H1 (cell line): ENCODE measurements at regions not wholly inside any gene's neighbourhood (a gene's known extent, or its start where the extent isn't known, plus 50 kb on each side); places are given as distances from the start of the nearest gene placed in this dataset.

Experiments used
- CTCF ChIA-PET: fragments of 300-600 bp; sonication (Branson Sonifier 250); formaldehyde crosslinking; loops from one replicate; lab custom pipeline; 2021; ENCODE audit not compliant: partially characterized antibody; lab: Charles Lee
- POLR2A ChIA-PET: fragments of 300-600 bp; sonication (Branson Sonifier 250); formaldehyde crosslinking; loops from one replicate; lab custom pipeline; 2021; ENCODE audit warnings: inconsistent platforms; ENCODE audit not compliant: partially characterized antibody; lab: Charles Lee
- DNase-seq, 2 experiments: peaks; one replicate each; pipeline versions ENCODE4 v3.0.0 to v3.0.0-alpha.2; 2010 to 2022; ENCODE audit warnings: low spot score in 2 of 2, low read depth in 1 of 2, mixed read lengths in 1 of 2
- FAIRE-seq: peaks from 2 replicates; lab custom pipeline; 2011; peaks lifted over from hg19 to GRCh38; lab: Jason Lieb, UNC
- H2AFZ ChIP-seq: 2 replicates; pipeline ENCODE4 v1.8.1; 2012; ENCODE audit warnings: low read length, inconsistent platforms
- H2AK5ac ChIP-seq: 2 replicates; pipeline ENCODE4 v1.6.1; 2013; ENCODE audit warnings: low read depth, low read length
- H2BK120ac ChIP-seq: replicated peaks from 2 replicates; pipeline ENCODE3; 2013; ENCODE audit warnings: low read depth, low read length, inconsistent platforms
- H2BK12ac ChIP-seq: 2 replicates; pipeline ENCODE4 v1.6.1; 2013; ENCODE audit warnings: low read depth, low read length
- H2BK15ac ChIP-seq: 2 replicates; pipeline ENCODE4 v1.6.1; 2013; ENCODE audit warnings: low read length
- H2BK20ac ChIP-seq: 2 replicates; pipeline ENCODE4 v1.6.1; 2013; ENCODE audit warnings: low read length
- H2BK5ac ChIP-seq: 2 replicates; pipeline ENCODE4 v1.6.1; 2013; ENCODE audit warnings: low read depth, low read length
- H3K14ac ChIP-seq: 2 replicates; pipeline ENCODE4 v1.6.1; 2013; ENCODE audit warnings: inconsistent platforms; ENCODE audit not compliant: insufficient read length
- H3K18ac ChIP-seq: 2 replicates; pipeline ENCODE4 v1.6.1; 2013; ENCODE audit warnings: low read length; ENCODE audit errors: extremely low read depth
- H3K23ac ChIP-seq: 2 replicates; pipeline ENCODE4 v1.6.1; 2013; ENCODE audit warnings: inconsistent platforms; ENCODE audit not compliant: insufficient read length
- H3K23me2 ChIP-seq: 2 replicates; pipeline ENCODE4 v1.6.1; 2013; ENCODE audit warnings: low read depth, low read length
- H3K27ac ChIP-seq: 2 replicates; pipeline ENCODE4 v1.6.1; 2011; ENCODE audit warnings: low read depth, low read length, inconsistent platforms
- H3K27me3 ChIP-seq, 4 experiments: replicated peaks in 1 of 4; 1 replicate in 1 of 4; 2 replicates in 3 of 4; pipeline versions ENCODE4 v1.6.1 to v1.8.1; 2011 to 2013; ENCODE audit warnings: low read length in 3 of 4, mild to moderate bottlenecking in 3 of 4, inconsistent platforms in 2 of 4, mixed read lengths in 2 of 4, moderate library complexity in 1 of 4; ENCODE audit not compliant: control insufficient read depth in 3 of 4, insufficient read depth in 3 of 4; ENCODE audit errors: extremely low read depth in 1 of 4
- H3K36me3 ChIP-seq, 4 experiments: 2 replicates each; pipeline versions ENCODE4 v1.6.1 to v1.8.1; 2011 to 2013; ENCODE audit warnings: mild to moderate bottlenecking in 4 of 4, low read length in 3 of 4, moderate library complexity in 2 of 4, control low read depth in 1 of 4, inconsistent platforms in 1 of 4; ENCODE audit not compliant: insufficient read depth in 4 of 4, control insufficient read depth in 2 of 4
- H3K4ac ChIP-seq: replicated peaks from 2 replicates; pipeline ENCODE3; 2013; ENCODE audit warnings: low read length, low read depth, mixed read lengths, inconsistent platforms; ENCODE audit not compliant: insufficient read length
- H3K4me1 ChIP-seq, 4 experiments: replicated peaks in 1 of 4; 1 replicate in 1 of 4; 2 replicates in 3 of 4; pipeline versions ENCODE4 v1.6.1 to v1.8.1; 2011 to 2013; ENCODE audit warnings: low read length in 3 of 4, inconsistent platforms in 2 of 4, mixed read lengths in 1 of 4; ENCODE audit not compliant: insufficient read depth in 4 of 4, control insufficient read depth in 3 of 4
- H3K4me2 ChIP-seq, 2 experiments: 2 replicates each; pipeline versions ENCODE4 v1.6.1 to v1.8.1; 2011 to 2013; ENCODE audit warnings: low read depth in 2 of 2, low read length in 2 of 2, control low read depth in 1 of 2, inconsistent platforms in 1 of 2, mild to moderate bottlenecking in 1 of 2; ENCODE audit not compliant: insufficient read depth in 1 of 2
- H3K4me3 ChIP-seq, 4 experiments: fragments of 200-600, 300-600 bp in 1 of 4; sonication (generic), shearing (Covaris generic), sonication (Bioruptor Twin) in 1 of 4; 2 replicates each; pipeline versions ENCODE4 v1.5.1 to v1.8.1; 2011 to 2016; ENCODE audit warnings: low read length in 4 of 4, low read depth in 3 of 4, control low read depth in 2 of 4, inconsistent platforms in 2 of 4, mild to moderate bottlenecking in 2 of 4, mixed read lengths in 1 of 4, moderate library complexity in 1 of 4; ENCODE audit not compliant: insufficient read depth in 2 of 4; ENCODE audit errors: extremely low read depth in 1 of 4
- H3K56ac ChIP-seq: replicated peaks from 2 replicates; pipeline ENCODE3; 2013; ENCODE audit warnings: low read depth, mild to moderate bottlenecking, mixed read lengths, low read length, inconsistent platforms; ENCODE audit not compliant: insufficient read length
- H3K79me1 ChIP-seq: 2 replicates; pipeline ENCODE4 v1.6.1; 2013; ENCODE audit warnings: low read depth, low read length, control low read depth
- H3K79me2 ChIP-seq, 2 experiments: 2 replicates each; pipeline versions ENCODE4 v1.6.1 to v1.8.1; 2012 to 2013; ENCODE audit warnings: low read length in 2 of 2, mild to moderate bottlenecking in 2 of 2, inconsistent platforms in 1 of 2; ENCODE audit not compliant: insufficient read depth in 2 of 2, control insufficient read depth in 1 of 2
- H3K9ac ChIP-seq, 4 experiments: replicated peaks in 1 of 4; 1 replicate in 1 of 4; 2 replicates in 3 of 4; pipeline versions ENCODE4 v1.6.1 to v1.8.1; 2011 to 2013; ENCODE audit warnings: low read depth in 3 of 4, low read length in 3 of 4, control low read depth in 2 of 4, mild to moderate bottlenecking in 2 of 4, moderate library complexity in 2 of 4, inconsistent platforms in 1 of 4; ENCODE audit errors: extremely low read depth in 1 of 4
- H3K9me3 ChIP-seq, 2 experiments: 2 replicates each; pipeline versions ENCODE4 v1.6.1 to v1.8.1; 2012 to 2013; ENCODE audit warnings: mild to moderate bottlenecking in 2 of 2, moderate library complexity in 2 of 2, control low read depth in 1 of 2, inconsistent platforms in 1 of 2, low read depth in 1 of 2, low read length in 1 of 2, mixed read lengths in 1 of 2; ENCODE audit not compliant: insufficient read depth in 2 of 2
- H4K20me1 ChIP-seq, 2 experiments: replicated peaks in 1 of 2; 2 replicates each; pipeline versions ENCODE3 to v1.8.1; 2011 to 2013; ENCODE audit warnings: inconsistent platforms in 2 of 2, low read length in 2 of 2, mild to moderate bottlenecking in 1 of 2; ENCODE audit not compliant: insufficient read depth in 2 of 2, control insufficient read depth in 1 of 2
- H4K5ac ChIP-seq: 2 replicates; pipeline ENCODE4 v1.6.1; 2013; ENCODE audit warnings: low read length, low read depth, mixed read lengths, inconsistent platforms; ENCODE audit not compliant: insufficient read length
- H4K8ac ChIP-seq: 2 replicates; pipeline ENCODE4 v1.8.0; 2013; ENCODE audit warnings: mild to moderate bottlenecking, moderate library complexity, low read length, inconsistent platforms; ENCODE audit not compliant: insufficient read depth; ENCODE audit errors: extremely low read depth
- H4K91ac ChIP-seq: replicated peaks from 2 replicates; pipeline ENCODE3; 2013; ENCODE audit warnings: low read length, mixed read lengths, inconsistent platforms; ENCODE audit not compliant: insufficient read length
- BACH1 ChIP-seq: IDR thresholded peaks from 2 replicates; pipeline ENCODE4 v1.6.1; 2012; ENCODE audit warnings: low read length, improper control_type of control experiment
- BRCA1 ChIP-seq: IDR thresholded peaks from 2 replicates; pipeline ENCODE4 v1.6.1; 2012; ENCODE audit warnings: low read depth, low read length, improper control_type of control experiment
- CTBP2 ChIP-seq: IDR thresholded peaks from 2 replicates; pipeline ENCODE4 v1.7.0; 2011; ENCODE audit warnings: borderline replicate concordance, mild to moderate bottlenecking, moderate library complexity, mixed read lengths, low read length; ENCODE audit not compliant: insufficient read depth, insufficient read length
- FOSL1 ChIP-seq: IDR thresholded peaks from 2 replicates; pipeline ENCODE4 v1.6.1; 2011; ENCODE audit warnings: mild to moderate bottlenecking, low read depth, low read length, moderate library complexity; ENCODE audit not compliant: insufficient read depth
- GABPA ChIP-seq: IDR thresholded peaks from 2 replicates; pipeline ENCODE4 v1.6.1; 2011; ENCODE audit warnings: mild to moderate bottlenecking, low read length, moderate library complexity, borderline replicate concordance; ENCODE audit not compliant: insufficient read depth
- HDAC2 ChIP-seq, 2 experiments: fragments of 300-600 bp in 1 of 2; sonication (generic) in 1 of 2; IDR thresholded peaks; 2 replicates each; pipeline ENCODE4 v1.6.1; 2011 to 2012; ENCODE audit warnings: low read depth in 2 of 2, low read length in 2 of 2, mild to moderate bottlenecking in 2 of 2, moderate library complexity in 2 of 2, borderline replicate concordance in 1 of 2, inconsistent platforms in 1 of 2
- JUND ChIP-seq: IDR thresholded peaks from 2 replicates; pipeline ENCODE4 v1.6.1; 2011; ENCODE audit warnings: mild to moderate bottlenecking, improper control_type of control experiment, low read length
- POLR2AphosphoS5 ChIP-seq: IDR thresholded peaks from 2 replicates; pipeline ENCODE4 v1.6.1; 2011; ENCODE audit warnings: low read depth, low read length
- RBBP5 ChIP-seq: IDR thresholded peaks from 2 replicates; pipeline ENCODE4 v1.7.1; 2012; ENCODE audit warnings: low read depth, mild to moderate bottlenecking, inconsistent platforms, low read length, moderate library complexity, borderline replicate concordance
- RXRA ChIP-seq: IDR thresholded peaks from 2 replicates; pipeline ENCODE4 v1.6.1; 2011; ENCODE audit warnings: low read depth, mild to moderate bottlenecking, low read length, moderate library complexity; ENCODE audit not compliant: insufficient read depth
- SIN3A ChIP-seq, 2 experiments: IDR thresholded peaks in 1 of 2; conservative IDR thresholded peaks in 1 of 2; 2 replicates each; pipeline ENCODE4 v1.6.1; 2011 to 2012; ENCODE audit warnings: low read length in 2 of 2, improper control_type of control experiment in 1 of 2, low read depth in 1 of 2, mild to moderate bottlenecking in 1 of 2
- SIX5 ChIP-seq: IDR thresholded peaks from 2 replicates; pipeline ENCODE4 v1.6.1; 2011; ENCODE audit warnings: mild to moderate bottlenecking, low read depth, low read length
- WGBS, 2 experiments: shearing (Covaris generic) in 1 of 2; methylation state at CpG; one replicate each; pipeline versions ENCODE4 v1.1.6 to v1.1.7; 2013 to 2015; ENCODE audit warnings: low lambda C conversion rate in 2 of 2, mixed read lengths in 2 of 2, inconsistent platforms in 1 of 2, low coverage in 1 of 2, missing lambda C conversion rate in 1 of 2; ENCODE audit not compliant: insufficient replicate concordance in 2 of 2, insufficient coverage in 1 of 2, insufficient read length in 1 of 2; ENCODE audit errors: extremely low coverage in 1 of 2, missing lambda C conversion rate in 1 of 2; 5-methylcytosine and 5-hydroxymethylcytosine counted together

DNA sequence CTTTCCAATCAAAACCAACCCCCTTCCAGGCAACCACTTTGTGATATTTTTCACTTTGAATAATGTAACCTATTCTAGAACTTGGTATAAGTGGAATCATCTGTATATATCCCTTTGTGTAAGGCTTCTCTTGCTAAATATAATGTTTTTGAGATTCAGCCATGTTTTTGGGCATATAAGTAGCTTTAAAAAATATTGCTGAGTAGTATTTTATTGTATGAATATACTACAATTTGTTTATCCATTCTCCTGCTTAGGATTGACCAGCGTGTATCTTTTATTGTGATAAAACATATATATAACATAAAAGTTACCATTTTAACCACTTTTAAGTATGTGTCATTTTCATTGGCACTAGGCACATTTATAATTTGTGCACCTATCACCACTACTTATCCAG lies 79.8 kb upstream of the GPR139 start:
- no peak overlapping the region for H2BK20ac ChIP-seq
- H2BK12ac ChIP-seq: no peak overlapping the region
- H3K9me3 ChIP-seq: no peaks in the 10 kb centered on the region
- H3K56ac ChIP-seq: no peak overlapping the region
- no peak overlapping the region for H3K4me3 ChIP-seq
- ChIA-PET CTCF (interaction anchor here (1.1 kb wide), 1 partner anchor 146 kb away, joined by 3 read pairs; no protein-coding TSS in a partner anchor), POLR2A (no interaction called here)
- no peak overlapping the region for H2BK15ac ChIP-seq
- no peaks in the 10 kb centered on the region for H3K79me2 ChIP-seq
- no peak overlapping the region for H3K4me2 ChIP-seq
- no peaks in the 10 kb centered on the region for H3K79me1 ChIP-seq
- H3K27ac ChIP-seq: no peak overlapping the region
- H3K4ac ChIP-seq: no peak overlapping the region
- no peak for DNase-seq
- no peak overlapping the region for H4K5ac ChIP-seq
- no peak overlapping the region for H4K8ac ChIP-seq
- H3K4me1 ChIP-seq: no peaks in the 10 kb centered on the region
- H3K14ac ChIP-seq: no peak overlapping the region
- no peaks in the 10 kb centered on the region for H3K27me3 ChIP-seq
- no peaks in the 10 kb centered on the region for H3K23me2 ChIP-seq
- no peaks in the 10 kb centered on the region for H4K20me1 ChIP-seq
- H2BK120ac ChIP-seq: no peak overlapping the region
- H3K9ac ChIP-seq: no peak overlapping the region
- H3K18ac ChIP-seq: no peak overlapping the region
- FAIRE-seq: no peak
- no peak overlapping the region for H3K23ac ChIP-seq
- no peak overlapping the region for H2BK5ac ChIP-seq
- H4K91ac ChIP-seq: no peak overlapping the region
- no peak overlapping the region for H2AK5ac ChIP-seq
- no peaks in the 10 kb centered on the region for H3K36me3 ChIP-seq
- no peak overlapping the region for H2AFZ ChIP-seq
- 89% methylated on average over 1 of the region's 1 CpG; no CpG with 5 or more reads in 1 of the 2 experiments for WGBS, 2 experiments
- no peak for TF ChIP-seq RBBP5
- TF ChIP-seq BACH1: no peak
- TF ChIP-seq SIN3A (conservative IDR thresholded peaks at IDR 0.05 in 1 of 2, IDR thresholded peaks at IDR 0.05 in 1 of 2; ENCODE audit: low read depth in 1 of 2, low read length in 2 of 2): no peak
- TF ChIP-seq BRCA1: no peak
- no peak for TF ChIP-seq CTBP2
- no peak for TF ChIP-seq SIX5
- TF ChIP-seq RXRA: no peak
- no peak for TF ChIP-seq POLR2AphosphoS5
- no peak for TF ChIP-seq JUND
- no peak for TF ChIP-seq HDAC2 (IDR thresholded peaks at IDR 0.05; ENCODE audit: borderline replicate concordance in 1 of 2, low read depth in 2 of 2, low read length in 2 of 2)
- no peak for TF ChIP-seq FOSL1
- TF ChIP-seq GABPA: no peak
